ENCODE measurements at regions not wholly inside any gene's neighbourhood (a gene's known extent, or its start where the extent isn't known, plus 50 kb on each side); places are given as distances from the start of the nearest gene placed in this dataset.

DNA sequence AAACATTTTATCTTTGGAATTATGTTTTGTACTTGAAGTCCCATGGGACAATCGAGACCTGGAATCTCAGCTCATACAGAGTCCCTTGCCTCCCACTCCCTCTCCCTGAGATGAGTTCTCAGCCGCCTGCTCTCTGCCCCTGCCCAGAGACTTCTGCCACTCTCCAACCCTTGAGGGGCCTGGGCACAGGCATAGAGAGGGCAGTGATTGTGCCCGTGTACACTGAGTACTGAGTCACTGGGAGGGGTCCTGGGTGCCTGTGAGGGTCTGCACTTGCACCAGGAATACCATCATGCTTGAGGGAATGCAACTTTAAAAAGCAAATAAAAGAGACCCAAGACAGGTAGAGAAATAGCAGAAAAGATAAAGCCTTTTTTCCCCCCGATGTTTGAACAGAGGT, 453.8 kb upstream of the HS3ST5 start:
- Histone ChIP-seq H3K9ac (ENCODE audit: control insufficient read depth, insufficient read depth, low read length) (no peak overlapping the region), H4K20me1 (ENCODE audit: control insufficient read depth, insufficient read depth) (no peaks in the 10 kb centered on the region), H3K4me2 (ENCODE audit: control insufficient read depth, insufficient read depth) (no peak overlapping the region), H3K4me1 (ENCODE audit: control insufficient read depth, insufficient read depth, low read length) (no peaks in the 10 kb centered on the region), H3K36me3 (ENCODE audit: control insufficient read depth in 2 of 2, insufficient read depth in 2 of 2, low read length in 1 of 2) (no peaks in the 10 kb centered on the region), H3K4me3 (no peak overlapping the region), H2AFZ (ENCODE audit: control insufficient read depth, low read depth, low read length) (no peak overlapping the region), H3K27ac (ENCODE audit: control insufficient read depth, insufficient read depth) (no peak overlapping the region), H3K79me2 (ENCODE audit: control insufficient read depth, insufficient read depth, low read length) (no peaks in the 10 kb centered on the region), H3K9me3 (replicated peaks; ENCODE audit: control insufficient read depth, insufficient read depth, low read length) (no peaks in the 10 kb centered on the region), H3K27me3 (replicated peaks in 1 of 2; ENCODE audit: control insufficient read depth in 2 of 2, insufficient read depth in 2 of 2, low read length in 1 of 2) (no peaks in the 10 kb centered on the region)
- ChIA-PET RAD21 (ENCODE audit: unreplicated experiment) (no interaction called here), POLR2A (no interaction called here), SMC1A (ENCODE audit: uncharacterized antibody, unreplicated experiment) (interaction anchor here (1.6 kb wide), 1 partner anchor 12 kb away, joined by 4 read pairs; no protein-coding TSS in a partner anchor), CTCF (no interaction called here)
- FAIRE-seq (no peak), ATAC-seq (no peak), DNase-seq (ENCODE audit: low read depth, low spot score) (no peak)
- BruUV-seq (replicated peaks), result no TSS peak
- WGBS (ENCODE audit: insufficient coverage, insufficient replicate concordance, low lambda C conversion rate, missing lambda C conversion rate), result 13% methylated on average over 4 of the region's 4 CpGs
- in situ Hi-C loops (cut with MboI) (no loop called here), intact Hi-C loops (cut with micrococcal nuclease; ENCODE audit: unreplicated experiment) (no loop called here)
- TF ChIP-seq HDGF (IDR thresholded peaks at IDR 0.05) (no peak), SIN3A (IDR thresholded peaks at IDR 0.05; ENCODE audit: low read depth, low read length) (no peak), KLF5 (IDR thresholded peaks at IDR 0.05; ENCODE audit: partially characterized antibody) (no peak), ATF7 (IDR thresholded peaks at IDR 0.05; ENCODE audit: low read depth) (no peak), CEBPB (IDR thresholded peaks at IDR 0.05; ENCODE audit: borderline replicate concordance in 1 of 2, low read depth in 2 of 2, low read length in 2 of 2) (no peak), RELA (IDR thresholded peaks at IDR 0.05; ENCODE audit: borderline replicate concordance, partially characterized antibody) (no peak), SMAD5 (IDR thresholded peaks at IDR 0.05; ENCODE audit: low read depth) (no peak)
- TF ChIP-seq, protein P1, sequence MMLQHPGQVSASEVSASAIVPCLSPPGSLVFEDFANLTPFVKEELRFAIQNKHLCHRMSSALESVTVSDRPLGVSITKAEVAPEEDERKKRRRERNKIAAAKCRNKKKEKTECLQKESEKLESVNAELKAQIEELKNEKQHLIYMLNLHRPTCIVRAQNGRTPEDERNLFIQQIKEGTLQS (IDR thresholded peaks at IDR 0.05; ENCODE audit: borderline replicate concordance, extremely low read depth, low read depth, low read length), result no peak
- TF ChIP-seq, protein P2, sequence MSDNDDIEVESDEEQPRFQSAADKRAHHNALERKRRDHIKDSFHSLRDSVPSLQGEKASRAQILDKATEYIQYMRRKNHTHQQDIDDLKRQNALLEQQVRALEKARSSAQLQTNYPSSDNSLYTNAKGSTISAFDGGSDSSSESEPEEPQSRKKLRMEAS (IDR thresholded peaks at IDR 0.05; ENCODE audit: low read depth, low read length), result no peak
- TF ChIP-seq, protein P3, sequence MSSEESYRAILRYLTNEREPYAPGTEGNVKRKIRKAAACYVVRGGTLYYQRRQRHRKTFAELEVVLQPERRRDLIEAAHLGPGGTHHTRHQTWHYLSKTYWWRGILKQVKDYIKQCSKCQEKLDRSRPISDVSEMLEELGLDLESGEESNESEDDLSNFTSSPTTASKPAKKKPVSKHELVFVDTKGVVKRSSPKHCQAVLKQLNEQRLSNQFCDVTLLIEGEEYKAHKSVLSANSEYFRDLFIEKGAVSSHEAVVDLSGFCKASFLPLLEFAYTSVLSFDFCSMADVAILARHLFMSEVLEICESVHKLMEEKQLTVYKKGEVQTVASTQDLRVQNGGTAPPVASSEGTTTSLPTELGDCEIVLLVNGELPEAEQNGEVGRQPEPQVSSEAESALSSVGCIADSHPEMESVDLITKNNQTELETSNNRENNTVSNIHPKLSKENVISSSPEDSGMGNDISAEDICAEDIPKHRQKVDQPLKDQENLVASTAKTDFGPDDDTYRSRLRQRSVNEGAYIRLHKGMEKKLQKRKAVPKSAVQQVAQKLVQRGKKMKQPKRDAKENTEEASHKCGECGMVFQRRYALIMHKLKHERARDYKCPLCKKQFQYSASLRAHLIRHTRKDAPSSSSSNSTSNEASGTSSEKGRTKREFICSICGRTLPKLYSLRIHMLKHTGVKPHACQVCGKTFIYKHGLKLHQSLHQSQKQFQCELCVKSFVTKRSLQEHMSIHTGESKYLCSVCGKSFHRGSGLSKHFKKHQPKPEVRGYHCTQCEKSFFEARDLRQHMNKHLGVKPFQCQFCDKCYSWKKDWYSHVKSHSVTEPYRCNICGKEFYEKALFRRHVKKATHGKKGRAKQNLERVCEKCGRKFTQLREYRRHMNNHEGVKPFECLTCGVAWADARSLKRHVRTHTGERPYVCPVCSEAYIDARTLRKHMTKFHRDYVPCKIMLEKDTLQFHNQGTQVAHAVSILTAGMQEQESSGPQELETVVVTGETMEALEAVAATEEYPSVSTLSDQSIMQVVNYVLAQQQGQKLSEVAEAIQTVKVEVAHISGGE (CRISPR knock-in tag; IDR thresholded peaks at IDR 0.05), result no peak
- TF ChIP-seq, protein P4, sequence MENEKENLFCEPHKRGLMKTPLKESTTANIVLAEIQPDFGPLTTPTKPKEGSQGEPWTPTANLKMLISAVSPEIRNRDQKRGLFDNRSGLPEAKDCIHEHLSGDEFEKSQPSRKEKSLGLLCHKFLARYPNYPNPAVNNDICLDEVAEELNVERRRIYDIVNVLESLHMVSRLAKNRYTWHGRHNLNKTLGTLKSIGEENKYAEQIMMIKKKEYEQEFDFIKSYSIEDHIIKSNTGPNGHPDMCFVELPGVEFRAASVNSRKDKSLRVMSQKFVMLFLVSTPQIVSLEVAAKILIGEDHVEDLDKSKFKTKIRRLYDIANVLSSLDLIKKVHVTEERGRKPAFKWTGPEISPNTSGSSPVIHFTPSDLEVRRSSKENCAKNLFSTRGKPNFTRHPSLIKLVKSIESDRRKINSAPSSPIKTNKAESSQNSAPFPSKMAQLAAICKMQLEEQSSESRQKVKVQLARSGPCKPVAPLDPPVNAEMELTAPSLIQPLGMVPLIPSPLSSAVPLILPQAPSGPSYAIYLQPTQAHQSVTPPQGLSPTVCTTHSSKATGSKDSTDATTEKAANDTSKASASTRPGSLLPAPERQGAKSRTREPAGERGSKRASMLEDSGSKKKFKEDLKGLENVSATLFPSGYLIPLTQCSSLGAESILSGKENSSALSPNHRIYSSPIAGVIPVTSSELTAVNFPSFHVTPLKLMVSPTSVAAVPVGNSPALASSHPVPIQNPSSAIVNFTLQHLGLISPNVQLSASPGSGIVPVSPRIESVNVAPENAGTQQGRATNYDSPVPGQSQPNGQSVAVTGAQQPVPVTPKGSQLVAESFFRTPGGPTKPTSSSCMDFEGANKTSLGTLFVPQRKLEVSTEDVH (IDR thresholded peaks at IDR 0.05; ENCODE audit: low read depth, partially characterized antibody), result no peak
- TF ChIP-seq, protein P5, sequence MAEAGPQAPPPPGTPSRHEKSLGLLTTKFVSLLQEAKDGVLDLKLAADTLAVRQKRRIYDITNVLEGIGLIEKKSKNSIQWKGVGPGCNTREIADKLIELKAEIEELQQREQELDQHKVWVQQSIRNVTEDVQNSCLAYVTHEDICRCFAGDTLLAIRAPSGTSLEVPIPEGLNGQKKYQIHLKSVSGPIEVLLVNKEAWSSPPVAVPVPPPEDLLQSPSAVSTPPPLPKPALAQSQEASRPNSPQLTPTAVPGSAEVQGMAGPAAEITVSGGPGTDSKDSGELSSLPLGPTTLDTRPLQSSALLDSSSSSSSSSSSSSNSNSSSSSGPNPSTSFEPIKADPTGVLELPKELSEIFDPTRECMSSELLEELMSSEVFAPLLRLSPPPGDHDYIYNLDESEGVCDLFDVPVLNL (IDR thresholded peaks at IDR 0.05; ENCODE audit: low read depth, low read length), result no peak
